WTC11 (cell line): ENCODE measurements at regions not wholly inside any gene's neighbourhood (a gene's known extent, or its start where the extent isn't known, plus 50 kb on each side); places are given as distances from the start of the nearest gene placed in this dataset.

Experiments
- ATAC-seq: fragments of 200-7000 bp; cut with Tn5 transposase; 2 replicates; pipeline ENCODE4 v1.10.0; 2021; ENCODE audit warnings: mild to moderate bottlenecking, moderate library complexity
- CTCF ChIA-PET: fragments of 300-600 bp; sonication (Branson Sonifier 250); formaldehyde crosslinking; loops from one replicate; lab custom pipeline; 2021; ENCODE audit warnings: antibody characterized with exemption; lab: Charles Lee
- POLR2A ChIA-PET: fragments of 350-600 bp; sonication (Branson Sonifier 250); formaldehyde crosslinking; loops from one replicate; lab custom pipeline; 2021; ENCODE audit warnings: antibody characterized with exemption; lab: Charles Lee
- DNase-seq: peaks from one replicate; pipeline ENCODE4 v3.0.0; 2021; ENCODE audit warnings: low spot score
- H3K27ac Mint-ChIP-seq: 2 replicates; pipeline ENCODE4 v1.8.0; 2021; ENCODE audit warnings: mixed read lengths
- H3K27me3 Mint-ChIP-seq: 2 replicates; pipeline ENCODE4 v1.8.0; 2021; ENCODE audit warnings: low read depth, mild to moderate bottlenecking, moderate library complexity, mixed read lengths
- H3K36me3 Mint-ChIP-seq: 2 replicates; pipeline ENCODE4 v1.8.0; 2021; ENCODE audit warnings: mixed read lengths
- H3K4me1 Mint-ChIP-seq: 2 replicates; pipeline ENCODE4 v1.8.0; 2022; ENCODE audit warnings: mixed read lengths
- H3K4me3 Mint-ChIP-seq: 2 replicates; pipeline ENCODE4 v1.8.0; 2021; ENCODE audit warnings: mild to moderate bottlenecking, moderate library complexity, mixed read lengths
- H3K9me3 Mint-ChIP-seq: 2 replicates; pipeline ENCODE4 v1.8.0; 2021; ENCODE audit warnings: mixed read lengths
- CBFB ChIP-seq: sonication (generic); formaldehyde crosslinking; IDR thresholded peaks from 2 replicates; pipeline ENCODE4 v1.8.1; 2022; ENCODE audit warnings: mild to moderate bottlenecking, low read depth, missing genetic modification reagents
- FOXJ3 ChIP-seq: sonication (generic); formaldehyde crosslinking; IDR thresholded peaks from 2 replicates; pipeline ENCODE4 v1.9.0; 2021; ENCODE audit warnings: missing genetic modification reagents, mild to moderate bottlenecking, borderline replicate concordance
- FOXK1 ChIP-seq: sonication (generic); formaldehyde crosslinking; IDR thresholded peaks from 2 replicates; pipeline ENCODE4 v1.8.0; 2022; ENCODE audit warnings: mild to moderate bottlenecking, moderate library complexity, missing genetic modification reagents
- HMGA2 ChIP-seq: fragments of 250-450 bp; sonication (Bioruptor Pico); IDR thresholded peaks from 2 replicates; pipeline ENCODE4 v1.4.0; 2021; ENCODE audit warnings: mild to moderate bottlenecking, moderate library complexity
- IRF2 ChIP-seq: sonication (generic); formaldehyde crosslinking; IDR thresholded peaks from 2 replicates; pipeline ENCODE4 v1.8.0; 2022; ENCODE audit warnings: low read depth, missing genetic modification reagents, borderline replicate concordance
- NR2C2 ChIP-seq: sonication (generic); formaldehyde crosslinking; IDR thresholded peaks from 2 replicates; pipeline ENCODE4 v1.8.0; 2022; ENCODE audit warnings: mild to moderate bottlenecking, missing genetic modification reagents
- NR3C1 ChIP-seq: sonication (generic); formaldehyde crosslinking; conservative IDR thresholded peaks from 2 replicates; pipeline ENCODE4 v1.8.1; 2023; ENCODE audit warnings: low read depth, mild to moderate bottlenecking, missing genetic modification reagents
- TEAD4 ChIP-seq: sonication (generic); formaldehyde crosslinking; IDR thresholded peaks from 2 replicates; pipeline ENCODE4 v1.8.0; 2022; ENCODE audit warnings: mild to moderate bottlenecking, missing genetic modification reagents
- ZNF138 ChIP-seq: sonication (generic); formaldehyde crosslinking; conservative IDR thresholded peaks from 2 replicates; pipeline ENCODE4 v1.8.1; 2022; ENCODE audit warnings: mild to moderate bottlenecking, moderate library complexity, missing genetic modification reagents
- ZNF219 ChIP-seq: sonication (generic); formaldehyde crosslinking; IDR thresholded peaks from 2 replicates; pipeline ENCODE4 v1.8.0; 2023; ENCODE audit warnings: missing genetic modification reagents, mild to moderate bottlenecking, borderline replicate concordance
- ZNF232 ChIP-seq: sonication (generic); formaldehyde crosslinking; IDR thresholded peaks from 2 replicates; pipeline ENCODE4 v1.8.0; 2022; ENCODE audit warnings: mild to moderate bottlenecking, missing genetic modification reagents
- ZNF317 ChIP-seq: sonication (generic); formaldehyde crosslinking; IDR thresholded peaks from 2 replicates; pipeline ENCODE4 v1.8.1; 2023; ENCODE audit warnings: low read depth, mild to moderate bottlenecking, moderate library complexity, missing genetic modification reagents, borderline replicate concordance
- ZNF416 ChIP-seq: fragments of 250-450 bp; sonication (Bioruptor Pico); IDR thresholded peaks from 2 replicates; pipeline ENCODE4 v1.9.0; 2021; ENCODE audit warnings: mild to moderate bottlenecking, inconsistent platforms
- ZNF423 ChIP-seq: fragments of 250-450 bp; sonication (Bioruptor Pico); IDR thresholded peaks from 2 replicates; pipeline ENCODE4 v2.1.2; 2022; ENCODE audit warnings: mild to moderate bottlenecking, moderate library complexity
- TF ChIP-seq, protein P1 (sequence below): sonication (generic); formaldehyde crosslinking; IDR thresholded peaks from 2 replicates; pipeline ENCODE4 v1.8.0; 2023; ENCODE audit warnings: mild to moderate bottlenecking, missing genetic modification reagents
- TF ChIP-seq, protein P2 (sequence below): fragments of 250-450 bp; sonication (Bioruptor Pico); IDR thresholded peaks from 2 replicates; pipeline ENCODE4 v1.8.0; 2021; ENCODE audit warnings: mild to moderate bottlenecking
- TF ChIP-seq, protein P3 (sequence below): fragments of 200-600 bp; IDR thresholded peaks from 2 replicates; pipeline ENCODE4 v1.8.0; 2022; ENCODE audit warnings: antibody characterized with exemption
- TF ChIP-seq, protein P4 (sequence below): sonication (generic); formaldehyde crosslinking; IDR thresholded peaks from 2 replicates; pipeline ENCODE4 v1.8.0; 2022; ENCODE audit warnings: mild to moderate bottlenecking, missing genetic modification reagents
- TF ChIP-seq, protein P5 (sequence below): sonication (generic); formaldehyde crosslinking; IDR thresholded peaks from 2 replicates; pipeline ENCODE4 v1.8.0; 2022; ENCODE audit warnings: mild to moderate bottlenecking, missing genetic modification reagents
- TF ChIP-seq, protein P6 (sequence below): sonication (generic); formaldehyde crosslinking; IDR thresholded peaks from 2 replicates; pipeline ENCODE4 v1.8.1; 2022; ENCODE audit warnings: missing genetic modification reagents, borderline replicate concordance

DNA sequence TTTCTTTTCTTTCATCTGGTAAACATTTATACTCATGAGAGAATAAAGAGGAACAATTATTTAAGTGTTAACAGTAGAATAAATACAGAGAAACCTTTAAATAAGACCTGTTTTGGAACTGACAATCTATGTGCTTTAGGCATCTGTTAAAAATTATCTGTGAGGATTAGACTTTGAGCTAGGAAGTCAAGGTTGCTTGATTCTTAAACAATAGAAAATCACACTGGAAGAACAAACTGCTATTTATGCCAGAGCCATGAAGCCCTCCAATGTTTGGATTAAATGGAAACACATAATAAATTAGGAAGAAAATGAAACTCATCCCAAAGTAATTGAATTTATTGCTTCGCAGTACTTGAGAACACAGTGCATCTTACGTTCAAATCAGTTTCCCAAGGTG is 207.2 kb upstream of the NPY2R start:
- Mint-ChIP-seq H3K4me3 (no peak overlapping the region), H3K4me1 (peaks cover 5% of the 10 kb centered on the region; the same call in 1 of the 2 replicates), H3K36me3 (no peaks in the 10 kb centered on the region), H3K9me3 (no peaks in the 10 kb centered on the region), H3K27me3 (no peaks in the 10 kb centered on the region), H3K27ac (no peak overlapping the region)
- DNase-seq (no peak), ATAC-seq (no peak)
- CTCF ChIA-PET: no interaction called here
- TF ChIP-seq FOXJ3 (CRISPR knock-in tag) (no peak), FOXK1 (no peak), ZNF317 (CRISPR knock-in tag) (no peak), ZNF232 (no peak), NR3C1 (no peak), NR2C2 (CRISPR knock-in tag) (no peak), ZNF219 (no peak), HMGA2 (CRISPR knock-in tag) (no peak), ZNF416 (CRISPR knock-in tag) (no peak), IRF2 (CRISPR knock-in tag) (no peak), CBFB (CRISPR knock-in tag) (no peak), ZNF423 (CRISPR knock-in tag) (no peak), TEAD4 (CRISPR knock-in tag) (no peak), ZNF138 (CRISPR knock-in tag) (no peak)
- TF ChIP-seq, protein P1, sequence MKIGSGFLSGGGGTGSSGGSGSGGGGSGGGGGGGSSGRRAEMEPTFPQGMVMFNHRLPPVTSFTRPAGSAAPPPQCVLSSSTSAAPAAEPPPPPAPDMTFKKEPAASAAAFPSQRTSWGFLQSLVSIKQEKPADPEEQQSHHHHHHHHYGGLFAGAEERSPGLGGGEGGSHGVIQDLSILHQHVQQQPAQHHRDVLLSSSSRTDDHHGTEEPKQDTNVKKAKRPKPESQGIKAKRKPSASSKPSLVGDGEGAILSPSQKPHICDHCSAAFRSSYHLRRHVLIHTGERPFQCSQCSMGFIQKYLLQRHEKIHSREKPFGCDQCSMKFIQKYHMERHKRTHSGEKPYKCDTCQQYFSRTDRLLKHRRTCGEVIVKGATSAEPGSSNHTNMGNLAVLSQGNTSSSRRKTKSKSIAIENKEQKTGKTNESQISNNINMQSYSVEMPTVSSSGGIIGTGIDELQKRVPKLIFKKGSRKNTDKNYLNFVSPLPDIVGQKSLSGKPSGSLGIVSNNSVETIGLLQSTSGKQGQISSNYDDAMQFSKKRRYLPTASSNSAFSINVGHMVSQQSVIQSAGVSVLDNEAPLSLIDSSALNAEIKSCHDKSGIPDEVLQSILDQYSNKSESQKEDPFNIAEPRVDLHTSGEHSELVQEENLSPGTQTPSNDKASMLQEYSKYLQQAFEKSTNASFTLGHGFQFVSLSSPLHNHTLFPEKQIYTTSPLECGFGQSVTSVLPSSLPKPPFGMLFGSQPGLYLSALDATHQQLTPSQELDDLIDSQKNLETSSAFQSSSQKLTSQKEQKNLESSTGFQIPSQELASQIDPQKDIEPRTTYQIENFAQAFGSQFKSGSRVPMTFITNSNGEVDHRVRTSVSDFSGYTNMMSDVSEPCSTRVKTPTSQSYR (CRISPR knock-in tag): no peak
- TF ChIP-seq, protein P2, sequence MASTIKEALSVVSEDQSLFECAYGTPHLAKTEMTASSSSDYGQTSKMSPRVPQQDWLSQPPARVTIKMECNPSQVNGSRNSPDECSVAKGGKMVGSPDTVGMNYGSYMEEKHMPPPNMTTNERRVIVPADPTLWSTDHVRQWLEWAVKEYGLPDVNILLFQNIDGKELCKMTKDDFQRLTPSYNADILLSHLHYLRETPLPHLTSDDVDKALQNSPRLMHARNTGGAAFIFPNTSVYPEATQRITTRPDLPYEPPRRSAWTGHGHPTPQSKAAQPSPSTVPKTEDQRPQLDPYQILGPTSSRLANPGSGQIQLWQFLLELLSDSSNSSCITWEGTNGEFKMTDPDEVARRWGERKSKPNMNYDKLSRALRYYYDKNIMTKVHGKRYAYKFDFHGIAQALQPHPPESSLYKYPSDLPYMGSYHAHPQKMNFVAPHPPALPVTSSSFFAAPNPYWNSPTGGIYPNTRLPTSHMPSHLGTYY (CRISPR knock-in tag): no peak
- TF ChIP-seq, protein P3, sequence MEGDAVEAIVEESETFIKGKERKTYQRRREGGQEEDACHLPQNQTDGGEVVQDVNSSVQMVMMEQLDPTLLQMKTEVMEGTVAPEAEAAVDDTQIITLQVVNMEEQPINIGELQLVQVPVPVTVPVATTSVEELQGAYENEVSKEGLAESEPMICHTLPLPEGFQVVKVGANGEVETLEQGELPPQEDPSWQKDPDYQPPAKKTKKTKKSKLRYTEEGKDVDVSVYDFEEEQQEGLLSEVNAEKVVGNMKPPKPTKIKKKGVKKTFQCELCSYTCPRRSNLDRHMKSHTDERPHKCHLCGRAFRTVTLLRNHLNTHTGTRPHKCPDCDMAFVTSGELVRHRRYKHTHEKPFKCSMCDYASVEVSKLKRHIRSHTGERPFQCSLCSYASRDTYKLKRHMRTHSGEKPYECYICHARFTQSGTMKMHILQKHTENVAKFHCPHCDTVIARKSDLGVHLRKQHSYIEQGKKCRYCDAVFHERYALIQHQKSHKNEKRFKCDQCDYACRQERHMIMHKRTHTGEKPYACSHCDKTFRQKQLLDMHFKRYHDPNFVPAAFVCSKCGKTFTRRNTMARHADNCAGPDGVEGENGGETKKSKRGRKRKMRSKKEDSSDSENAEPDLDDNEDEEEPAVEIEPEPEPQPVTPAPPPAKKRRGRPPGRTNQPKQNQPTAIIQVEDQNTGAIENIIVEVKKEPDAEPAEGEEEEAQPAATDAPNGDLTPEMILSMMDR: no peak
- TF ChIP-seq, protein P4, sequence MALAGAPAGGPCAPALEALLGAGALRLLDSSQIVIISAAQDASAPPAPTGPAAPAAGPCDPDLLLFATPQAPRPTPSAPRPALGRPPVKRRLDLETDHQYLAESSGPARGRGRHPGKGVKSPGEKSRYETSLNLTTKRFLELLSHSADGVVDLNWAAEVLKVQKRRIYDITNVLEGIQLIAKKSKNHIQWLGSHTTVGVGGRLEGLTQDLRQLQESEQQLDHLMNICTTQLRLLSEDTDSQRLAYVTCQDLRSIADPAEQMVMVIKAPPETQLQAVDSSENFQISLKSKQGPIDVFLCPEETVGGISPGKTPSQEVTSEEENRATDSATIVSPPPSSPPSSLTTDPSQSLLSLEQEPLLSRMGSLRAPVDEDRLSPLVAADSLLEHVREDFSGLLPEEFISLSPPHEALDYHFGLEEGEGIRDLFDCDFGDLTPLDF (CRISPR knock-in tag): no peak
- TF ChIP-seq, protein P5, sequence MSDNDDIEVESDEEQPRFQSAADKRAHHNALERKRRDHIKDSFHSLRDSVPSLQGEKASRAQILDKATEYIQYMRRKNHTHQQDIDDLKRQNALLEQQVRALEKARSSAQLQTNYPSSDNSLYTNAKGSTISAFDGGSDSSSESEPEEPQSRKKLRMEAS (CRISPR knock-in tag): no peak
- TF ChIP-seq, protein P6, sequence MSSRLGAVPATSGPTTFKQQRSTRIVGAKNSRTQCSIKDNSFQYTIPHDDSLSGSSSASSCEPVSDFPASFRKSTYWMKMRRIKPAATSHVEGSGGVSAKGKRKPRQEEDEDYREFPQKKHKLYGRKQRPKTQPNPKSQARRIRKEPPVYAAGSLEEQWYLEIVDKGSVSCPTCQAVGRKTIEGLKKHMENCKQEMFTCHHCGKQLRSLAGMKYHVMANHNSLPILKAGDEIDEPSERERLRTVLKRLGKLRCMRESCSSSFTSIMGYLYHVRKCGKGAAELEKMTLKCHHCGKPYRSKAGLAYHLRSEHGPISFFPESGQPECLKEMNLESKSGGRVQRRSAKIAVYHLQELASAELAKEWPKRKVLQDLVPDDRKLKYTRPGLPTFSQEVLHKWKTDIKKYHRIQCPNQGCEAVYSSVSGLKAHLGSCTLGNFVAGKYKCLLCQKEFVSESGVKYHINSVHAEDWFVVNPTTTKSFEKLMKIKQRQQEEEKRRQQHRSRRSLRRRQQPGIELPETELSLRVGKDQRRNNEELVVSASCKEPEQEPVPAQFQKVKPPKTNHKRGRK: no peak
- POLR2A ChIA-PET: no interaction called here
